Osteocyte (in vitro differentiated cells): ENCODE measurements at regions not wholly inside any gene's neighbourhood (a gene's known extent, or its start where the extent isn't known, plus 50 kb on each side); places are given as distances from the start of the nearest gene placed in this dataset.

ENCODE experiments used
- DNase-seq: peaks from one replicate; pipeline ENCODE4 v3.0.0; 2021; ENCODE audit warnings: mixed read lengths; ENCODE audit not compliant: unreplicated experiment; ENCODE audit errors: extremely low spot score
- H3K27ac Mint-ChIP-seq: one replicate; pipeline ENCODE4 v1.8.0; 2021; ENCODE audit warnings: mild to moderate bottlenecking, mixed read lengths; ENCODE audit not compliant: unreplicated experiment
- H3K27me3 Mint-ChIP-seq: one replicate; pipeline ENCODE4 v1.8.0; 2021; ENCODE audit warnings: mixed read lengths; ENCODE audit not compliant: unreplicated experiment
- H3K36me3 Mint-ChIP-seq: one replicate; pipeline ENCODE4 v1.8.0; 2021; ENCODE audit warnings: mixed read lengths; ENCODE audit not compliant: unreplicated experiment
- H3K4me1 Mint-ChIP-seq: one replicate; pipeline ENCODE4 v1.8.0; 2021; ENCODE audit warnings: mixed read lengths; ENCODE audit not compliant: unreplicated experiment
- H3K4me3 Mint-ChIP-seq: one replicate; pipeline ENCODE4 v1.8.0; 2021; ENCODE audit warnings: mild to moderate bottlenecking, moderate library complexity, mixed read lengths; ENCODE audit not compliant: unreplicated experiment
- H3K9me3 Mint-ChIP-seq: one replicate; pipeline ENCODE4 v1.8.0; 2021; ENCODE audit warnings: mixed read lengths; ENCODE audit not compliant: unreplicated experiment
- TF ChIP-seq, protein P1 (sequence below): fragments of 200-600 bp; sonication (generic); IDR thresholded peaks from 2 replicates; pipeline ENCODE4 v1.5.0; 2021; ENCODE audit warnings: antibody characterized with exemption, mild to moderate bottlenecking, moderate library complexity

DNA sequence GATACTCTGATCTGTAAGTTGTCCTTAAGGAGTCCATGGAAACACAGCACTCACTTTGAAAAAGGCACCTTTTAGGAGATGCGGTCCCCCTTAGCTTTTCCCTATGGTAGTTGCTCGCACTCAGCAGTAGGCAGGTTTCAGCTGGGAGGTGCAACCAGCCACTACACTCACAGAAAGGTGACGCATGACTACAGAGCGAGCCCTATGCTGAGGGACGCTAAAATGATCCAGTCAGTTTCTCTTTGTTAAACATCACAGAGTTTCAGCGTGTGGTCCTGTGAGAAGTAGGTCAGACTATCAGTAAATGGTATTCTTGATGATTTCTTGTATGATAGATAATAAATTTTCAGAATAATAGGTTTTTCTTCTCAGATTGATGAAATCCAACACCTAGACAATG lies 362.7 kb upstream of the MIR17HG start:
- Mint-ChIP-seq H3K4me3 (no peak overlapping the region), H3K27me3 (no peaks in the 10 kb centered on the region), H3K4me1 (no peaks in the 10 kb centered on the region), H3K36me3 (no peaks in the 10 kb centered on the region), H3K27ac (no peak overlapping the region), H3K9me3 (no peaks in the 10 kb centered on the region)
- TF ChIP-seq, protein P1, sequence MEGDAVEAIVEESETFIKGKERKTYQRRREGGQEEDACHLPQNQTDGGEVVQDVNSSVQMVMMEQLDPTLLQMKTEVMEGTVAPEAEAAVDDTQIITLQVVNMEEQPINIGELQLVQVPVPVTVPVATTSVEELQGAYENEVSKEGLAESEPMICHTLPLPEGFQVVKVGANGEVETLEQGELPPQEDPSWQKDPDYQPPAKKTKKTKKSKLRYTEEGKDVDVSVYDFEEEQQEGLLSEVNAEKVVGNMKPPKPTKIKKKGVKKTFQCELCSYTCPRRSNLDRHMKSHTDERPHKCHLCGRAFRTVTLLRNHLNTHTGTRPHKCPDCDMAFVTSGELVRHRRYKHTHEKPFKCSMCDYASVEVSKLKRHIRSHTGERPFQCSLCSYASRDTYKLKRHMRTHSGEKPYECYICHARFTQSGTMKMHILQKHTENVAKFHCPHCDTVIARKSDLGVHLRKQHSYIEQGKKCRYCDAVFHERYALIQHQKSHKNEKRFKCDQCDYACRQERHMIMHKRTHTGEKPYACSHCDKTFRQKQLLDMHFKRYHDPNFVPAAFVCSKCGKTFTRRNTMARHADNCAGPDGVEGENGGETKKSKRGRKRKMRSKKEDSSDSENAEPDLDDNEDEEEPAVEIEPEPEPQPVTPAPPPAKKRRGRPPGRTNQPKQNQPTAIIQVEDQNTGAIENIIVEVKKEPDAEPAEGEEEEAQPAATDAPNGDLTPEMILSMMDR = no peak
- DNase-seq = no peak

- Mint-ChIP-seq H3K36me3 (no peaks in the 10 kb centered on the region), H3K27ac (no peak overlapping the region)
Observed at GRCh38 chr13:90995001-90995400, 352.5 kb upstream of the MIR17HG start.

DNA sequence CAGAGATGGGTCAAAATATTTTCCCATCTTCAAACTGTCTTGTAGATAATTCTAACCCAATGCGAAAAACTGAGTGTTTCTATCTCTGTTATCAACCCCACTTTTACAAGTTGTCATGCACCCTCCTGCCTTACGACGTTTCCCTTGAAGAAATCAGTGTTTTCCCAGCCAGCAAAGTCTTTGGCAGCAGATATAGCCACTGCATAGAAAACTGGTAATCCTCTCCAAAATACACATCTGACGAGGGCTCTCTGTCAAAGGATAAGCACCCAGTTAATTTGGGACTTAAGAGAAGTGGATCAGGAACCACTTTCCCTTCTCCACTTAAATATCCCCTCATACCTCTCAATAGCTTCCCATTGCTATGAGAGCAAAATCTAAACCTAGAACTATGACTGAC lies 351.9 kb upstream of the MIR17HG start:
- no peak overlapping the region for H3K4me3 Mint-ChIP-seq
- TF ChIP-seq, protein P1 = no peak
- no peak overlapping the region for H3K27ac Mint-ChIP-seq
- no peaks in the 10 kb centered on the region for H3K4me1 Mint-ChIP-seq
- H3K27me3 Mint-ChIP-seq = peaks cover 2% of the 10 kb centered on the region
- no peaks in the 10 kb centered on the region for H3K9me3 Mint-ChIP-seq
- no peak for DNase-seq
- H3K36me3 Mint-ChIP-seq = no peaks in the 10 kb centered on the region

More at GRCh38 chr13:90995001-90995400, 352.5 kb upstream of the MIR17HG start:
- no peak for DNase-seq
- TF ChIP-seq, protein P1 = no peak
- Mint-ChIP-seq H3K9me3 (no peaks in the 10 kb centered on the region), H3K4me3 (no peak overlapping the region), H3K4me1 (no peaks in the 10 kb centered on the region), H3K27me3 (peaks cover 2% of the 10 kb centered on the region)

GRCh38 chr13:90997951-90998350 lies 349.5 kb upstream of the MIR17HG start:
- Mint-ChIP-seq H3K4me1 (no peaks in the 10 kb centered on the region), H3K9me3 (no peaks in the 10 kb centered on the region), H3K4me3 (no peak overlapping the region), H3K27ac (no peak overlapping the region), H3K36me3 (no peaks in the 10 kb centered on the region), H3K27me3 (no peaks in the 10 kb centered on the region)
- no peak for DNase-seq
- TF ChIP-seq, protein P1 = no peak

DNA sequence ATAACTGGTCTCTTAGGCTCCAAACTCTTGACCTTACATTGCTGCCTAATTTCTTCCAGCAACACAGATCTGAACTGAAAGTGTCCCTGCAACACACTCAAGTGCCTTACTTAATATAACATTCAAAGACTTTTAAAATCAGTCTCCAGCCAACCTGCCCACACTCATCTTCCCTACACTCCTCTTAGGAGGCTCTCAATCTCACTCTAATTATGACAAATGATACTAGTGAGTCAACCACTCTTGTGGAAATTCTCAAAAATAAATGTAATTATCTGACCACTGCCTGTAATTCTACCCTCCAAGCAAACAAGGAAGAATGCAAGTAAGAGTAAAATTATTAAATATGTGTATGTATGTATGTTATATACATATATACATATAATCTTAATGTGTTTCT lies 348.1 kb upstream of the MIR17HG start:
- Mint-ChIP-seq H3K27ac (no peak overlapping the region), H3K36me3 (no peaks in the 10 kb centered on the region), H3K27me3 (no peaks in the 10 kb centered on the region), H3K4me3 (no peak overlapping the region), H3K4me1 (no peaks in the 10 kb centered on the region), H3K9me3 (no peaks in the 10 kb centered on the region)
- TF ChIP-seq, protein P1 = no peak
- DNase-seq = no peak
